Lower leg skin (tissue), 3 donors: ENCODE measurements at regions not wholly inside any gene's neighbourhood (a gene's known extent, or its start where the extent isn't known, plus 50 kb on each side); places are given as distances from the start of the nearest gene placed in this dataset.

Experiments
- CTCF ChIP-seq, 3 donors: fragments of 450-650 bp; IDR thresholded peaks; one replicate each; pipeline ENCODE4 v1.5.1; 2016; ENCODE audit warnings: antibody characterized with exemption in 3 of 3, mild to moderate bottlenecking in 3 of 3, moderate library complexity in 2 of 3
- POLR2A ChIP-seq, 2 donors: fragments of 450-650 bp; IDR thresholded peaks; one replicate each; pipeline ENCODE4 v1.6.1; 2016 to 2017; ENCODE audit warnings: antibody characterized with exemption in 2 of 2, mild to moderate bottlenecking in 1 of 2, moderate library complexity in 1 of 2

GRCh38 chr21:22703521-22703920, 1705.3 kb downstream of the NCAM2 start:
- TF ChIP-seq CTCF (IDR thresholded peaks at IDR 0.05), result no peak
- no peak for TF ChIP-seq POLR2A (IDR thresholded peaks at IDR 0.05)
